Keratinocyte (primary cell): ENCODE measurements at regions not wholly inside any gene's neighbourhood (a gene's known extent, or its start where the extent isn't known, plus 50 kb on each side); places are given as distances from the start of the nearest gene placed in this dataset.

Source experiments
- CTCF ChIP-seq, 3 experiments: IDR thresholded peaks in 1 of 3; conservative IDR thresholded peaks in 1 of 3; optimal IDR thresholded peaks in 1 of 3; 2 replicates in 2 of 3; 3 replicates in 1 of 3; pipeline versions ENCODE3 to v1.5.1; 2011; ENCODE audit warnings: low read length in 3 of 3, mild to moderate bottlenecking in 3 of 3, moderate library complexity in 2 of 3, control low read depth in 1 of 3, inconsistent platforms in 1 of 3; ENCODE audit not compliant: insufficient read depth in 2 of 3; ENCODE audit errors: extremely low read depth in 1 of 3
- EZH2 ChIP-seq: IDR thresholded peaks from one replicate; pipeline ENCODE4 v1.6.1; 2012; ENCODE audit warnings: inconsistent platforms, mild to moderate bottlenecking, low read length, moderate library complexity

GRCh38 chr14:105665951-105666277 is 139.5 kb downstream of the TMEM121 start:
- no peak for TF ChIP-seq CTCF (optimal IDR thresholded peaks at IDR 0.05 in 1 of 3, IDR thresholded peaks at IDR 0.05 in 1 of 3, conservative IDR thresholded peaks at IDR 0.05 in 1 of 3; ENCODE audit: extremely low read depth in 1 of 3, insufficient read depth in 2 of 3, low read length in 3 of 3)
- no peak for TF ChIP-seq EZH2
